DND-41 (cell line): ENCODE measurements at regions not wholly inside any gene's neighbourhood (a gene's known extent, or its start where the extent isn't known, plus 50 kb on each side); places are given as distances from the start of the nearest gene placed in this dataset.

Experiments used
- EZH2 ChIP-seq: IDR thresholded peaks from 3 replicates; pipeline ENCODE4 v1.6.1; 2012; ENCODE audit warnings: borderline replicate concordance, low read depth, mild to moderate bottlenecking, moderate library complexity, low read length, inconsistent platforms; ENCODE audit not compliant: severe bottlenecking
- TF ChIP-seq, protein P1 (sequence below): IDR thresholded peaks from 2 replicates; pipeline ENCODE4 v1.5.1; 2012; ENCODE audit warnings: borderline replicate concordance, low read length, moderate library complexity, mild to moderate bottlenecking; ENCODE audit not compliant: poor library complexity, severe bottlenecking; ENCODE audit errors: extremely low read depth

GRCh38 chr4:151994429-151994828 is 233.6 kb upstream of the GATB start:
- TF ChIP-seq, protein P1, sequence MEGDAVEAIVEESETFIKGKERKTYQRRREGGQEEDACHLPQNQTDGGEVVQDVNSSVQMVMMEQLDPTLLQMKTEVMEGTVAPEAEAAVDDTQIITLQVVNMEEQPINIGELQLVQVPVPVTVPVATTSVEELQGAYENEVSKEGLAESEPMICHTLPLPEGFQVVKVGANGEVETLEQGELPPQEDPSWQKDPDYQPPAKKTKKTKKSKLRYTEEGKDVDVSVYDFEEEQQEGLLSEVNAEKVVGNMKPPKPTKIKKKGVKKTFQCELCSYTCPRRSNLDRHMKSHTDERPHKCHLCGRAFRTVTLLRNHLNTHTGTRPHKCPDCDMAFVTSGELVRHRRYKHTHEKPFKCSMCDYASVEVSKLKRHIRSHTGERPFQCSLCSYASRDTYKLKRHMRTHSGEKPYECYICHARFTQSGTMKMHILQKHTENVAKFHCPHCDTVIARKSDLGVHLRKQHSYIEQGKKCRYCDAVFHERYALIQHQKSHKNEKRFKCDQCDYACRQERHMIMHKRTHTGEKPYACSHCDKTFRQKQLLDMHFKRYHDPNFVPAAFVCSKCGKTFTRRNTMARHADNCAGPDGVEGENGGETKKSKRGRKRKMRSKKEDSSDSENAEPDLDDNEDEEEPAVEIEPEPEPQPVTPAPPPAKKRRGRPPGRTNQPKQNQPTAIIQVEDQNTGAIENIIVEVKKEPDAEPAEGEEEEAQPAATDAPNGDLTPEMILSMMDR: no peak
- no peak for TF ChIP-seq EZH2
